IMR-90 (cell line): ENCODE measurements at regions not wholly inside any gene's neighbourhood (a gene's known extent, or its start where the extent isn't known, plus 50 kb on each side); places are given as distances from the start of the nearest gene placed in this dataset.

ENCODE experiments used
- ATAC-seq: fragments of 200-7000 bp; cut with Tn5 transposase; 2 replicates; pipeline ENCODE4 v1.9.1; 2020; ENCODE audit warnings: low read depth, mild to moderate bottlenecking, moderate library complexity
- BruUV-seq: library from RNA; stranded (reverse); fragments of 400-500 nt; replicated peaks from 2 replicates; lab custom pipeline; 2021; lab: Mats Ljungman, UMichigan
- CTCF ChIA-PET: fragments of 300-600 bp; formaldehyde crosslinking; extraction: SDS; loops from one replicate; lab custom pipeline; 2021; ENCODE audit warnings: antibody characterized with exemption; lab: Yijun Ruan, JAX
- POLR2A ChIA-PET: fragments of 300-600 bp; sonication (Branson Sonifier 250); formaldehyde crosslinking; loops from one replicate; lab custom pipeline; 2022; ENCODE audit warnings: antibody characterized with exemption; ENCODE audit not compliant: unreplicated experiment; lab: Charles Lee
- DNase-seq: peaks from one replicate; pipeline ENCODE4 v3.0.0; 2013
- H2AFZ ChIP-seq: replicated peaks from 2 replicates; pipeline ENCODE3; 2013; ENCODE audit warnings: low read length, mild to moderate bottlenecking; ENCODE audit not compliant: poor library complexity
- H2AK5ac ChIP-seq: 2 replicates; pipeline ENCODE4 v1.6.1; 2013; ENCODE audit warnings: low read depth, low read length, inconsistent platforms
- H2AK9ac ChIP-seq: replicated peaks from 2 replicates; pipeline ENCODE3; 2013; ENCODE audit warnings: mild to moderate bottlenecking, low read depth, low read length, moderate library complexity; ENCODE audit not compliant: poor library complexity
- H2BK120ac ChIP-seq: 2 replicates; pipeline ENCODE4 v1.6.1; 2013; ENCODE audit warnings: low read depth, low read length, inconsistent platforms
- H2BK15ac ChIP-seq: 3 replicates; pipeline ENCODE4 v1.6.1; 2013; ENCODE audit warnings: low read depth, low read length, inconsistent platforms
- H2BK20ac ChIP-seq: 2 replicates; pipeline ENCODE4 v1.6.1; 2013; ENCODE audit warnings: low read depth, mild to moderate bottlenecking, inconsistent platforms, low read length, moderate library complexity
- H2BK5ac ChIP-seq: 2 replicates; pipeline ENCODE4 v1.6.1; 2013; ENCODE audit warnings: mild to moderate bottlenecking, low read depth, low read length, inconsistent platforms; ENCODE audit not compliant: poor library complexity, severe bottlenecking
- H3K14ac ChIP-seq: replicated peaks from 2 replicates; pipeline ENCODE4 v1.6.1; 2013; ENCODE audit warnings: low read depth, low read length, inconsistent platforms
- H3K18ac ChIP-seq: 2 replicates; pipeline ENCODE4 v1.6.1; 2013; ENCODE audit warnings: low read depth, low read length, control low read depth
- H3K23ac ChIP-seq: 2 replicates; pipeline ENCODE4 v1.6.1; 2013; ENCODE audit warnings: low read depth, low read length, inconsistent platforms
- H3K27ac ChIP-seq: 2 replicates; pipeline ENCODE4 v1.5.1; 2013; ENCODE audit warnings: mild to moderate bottlenecking, control low read depth, low read length; ENCODE audit not compliant: insufficient read depth
- H3K27me3 ChIP-seq: 2 replicates; pipeline ENCODE4 v1.6.1; 2013; ENCODE audit warnings: low read length; ENCODE audit not compliant: control insufficient read depth, insufficient read depth
- H3K36me3 ChIP-seq: 2 replicates; pipeline ENCODE4 v1.6.1; 2013; ENCODE audit warnings: low read length, mixed read lengths; ENCODE audit not compliant: control insufficient read depth, insufficient read depth
- H3K4ac ChIP-seq: 2 replicates; pipeline ENCODE4 v1.6.1; 2013; ENCODE audit warnings: low read depth, low read length, inconsistent platforms
- H3K4me1 ChIP-seq: 2 replicates; pipeline ENCODE4 v1.6.1; 2013; ENCODE audit warnings: low read length, mixed read lengths; ENCODE audit not compliant: control insufficient read depth, insufficient read depth
- H3K4me2 ChIP-seq: 2 replicates; pipeline ENCODE4 v1.6.1; 2013; ENCODE audit warnings: low read depth, mild to moderate bottlenecking, control low read depth, low read length, moderate library complexity
- H3K4me3 ChIP-seq: 2 replicates; pipeline ENCODE4 v1.5.1; 2013; ENCODE audit warnings: low read depth, mild to moderate bottlenecking, control low read depth, low read length, moderate library complexity; ENCODE audit not compliant: insufficient read depth
- H3K56ac ChIP-seq: 2 replicates; pipeline ENCODE4 v1.6.1; 2013; ENCODE audit warnings: low read length, inconsistent platforms; ENCODE audit not compliant: insufficient read depth; ENCODE audit errors: extremely low read depth
- H3K79me1 ChIP-seq, 2 experiments: 2 replicates each; pipeline ENCODE4 v1.6.1; 2013; ENCODE audit warnings: low read length in 2 of 2, inconsistent platforms in 1 of 2, low read depth in 1 of 2
- H3K9ac ChIP-seq: 2 replicates; pipeline ENCODE4 v1.6.1; 2013; ENCODE audit warnings: low read depth, low read length, control low read depth
- H3K9me1 ChIP-seq: 2 replicates; pipeline ENCODE4 v1.6.1; 2013; ENCODE audit warnings: low read length, inconsistent platforms; ENCODE audit not compliant: insufficient read depth
- H3K9me3 ChIP-seq: 2 replicates; pipeline ENCODE4 v1.6.1; 2013; ENCODE audit warnings: low read length; ENCODE audit not compliant: control insufficient read depth, insufficient read depth
- H4K20me1 ChIP-seq: 2 replicates; pipeline ENCODE4 v1.6.1; 2013; ENCODE audit warnings: low read length, inconsistent platforms; ENCODE audit not compliant: insufficient read depth
- H4K5ac ChIP-seq: 2 replicates; pipeline ENCODE4 v1.6.1; 2013; ENCODE audit warnings: mild to moderate bottlenecking, low read depth, low read length, control low read depth
- H4K8ac ChIP-seq, 2 experiments: 2 replicates each; pipeline ENCODE4 v1.6.1; 2013; ENCODE audit warnings: low read depth in 2 of 2, low read length in 2 of 2, control low read depth in 1 of 2, inconsistent platforms in 1 of 2
- H4K91ac ChIP-seq: 2 replicates; pipeline ENCODE4 v1.6.1; 2013; ENCODE audit warnings: low read depth, low read length, inconsistent platforms; ENCODE audit not compliant: insufficient read depth
- MAFK ChIP-seq: IDR thresholded peaks from 2 replicates; pipeline ENCODE4 v1.6.1; 2012; ENCODE audit warnings: low read depth, low read length, improper control_type of control experiment
- WGBS, 2 experiments: methylation state at CpG; one replicate each; pipeline versions ENCODE4 v1.1.5 to v1.1.7; 2013; ENCODE audit warnings: missing lambda C conversion rate in 2 of 2; ENCODE audit not compliant: insufficient read length in 1 of 2; ENCODE audit errors: extremely low coverage in 2 of 2; 5-methylcytosine and 5-hydroxymethylcytosine counted together
- dilution Hi-C: fragments of 300-500 bp; cut with HindIII; formaldehyde crosslinking; loops from one replicate; pipeline ENCODE4 v1.14.3; 2018; ENCODE audit warnings: low sequenced_read_pairs; ENCODE audit not compliant: unreplicated experiment
- in situ Hi-C: fragments of 300-500 bp; cut with MboI; formaldehyde crosslinking; loops from 3 replicates; pipeline ENCODE4 v1.14.3; 2019; ENCODE audit warnings: low sequenced_read_pairs, inconsistent platforms, mixed read lengths
- intact Hi-C: fragments of 100-400 bp; cut with micrococcal nuclease; formaldehyde crosslinking; loops from 2 replicates; pipeline ENCODE4 v1.10.0; 2022

DNA sequence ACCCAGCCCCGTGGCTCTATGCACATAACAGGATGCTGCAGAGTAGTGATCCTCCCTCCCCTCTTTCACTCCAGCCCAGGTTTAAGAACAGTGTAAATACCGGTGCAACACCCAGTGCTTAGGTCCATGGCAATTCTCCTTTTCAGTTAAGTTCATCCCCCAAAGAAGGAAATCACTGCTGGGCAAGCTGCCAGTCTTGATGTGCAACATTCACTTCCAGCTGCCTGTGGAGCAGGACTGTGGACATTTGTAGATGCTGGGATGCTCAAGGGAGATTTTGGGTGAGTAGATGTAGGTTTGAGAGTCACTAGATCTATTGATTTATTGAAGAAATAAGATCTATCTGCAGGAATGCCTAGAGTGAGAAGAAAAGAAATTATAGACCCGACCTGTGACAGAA lies 294.3 kb upstream of the KIAA1217 start:
- TF ChIP-seq MAFK: no peak
- no TSS peak for BruUV-seq
- ATAC-seq (no peak), DNase-seq (no peak)
- no peak overlapping the region for H3K56ac ChIP-seq
- H2AK5ac ChIP-seq: no peak overlapping the region
- H3K27ac ChIP-seq: no peak overlapping the region
- no peaks in the 10 kb centered on the region for H3K79me1 ChIP-seq
- no peak overlapping the region for H3K4me2 ChIP-seq
- H2BK120ac ChIP-seq: no peak overlapping the region
- POLR2A ChIA-PET: no interaction called here
- peaks cover 26% of the 10 kb centered on the region for H3K9me3 ChIP-seq
- no peak overlapping the region for H4K8ac ChIP-seq
- no peaks in the 10 kb centered on the region for H3K36me3 ChIP-seq
- no peak overlapping the region for H3K14ac ChIP-seq
- no peak overlapping the region for H2BK15ac ChIP-seq
- CTCF ChIA-PET: no interaction called here
- H3K4ac ChIP-seq: no peak overlapping the region
- H3K23ac ChIP-seq: no peak overlapping the region
- H2BK20ac ChIP-seq: no peak overlapping the region
- H3K9me1 ChIP-seq: no peaks in the 10 kb centered on the region
- H3K9ac ChIP-seq: no peak overlapping the region
- H3K27me3 ChIP-seq: no peaks in the 10 kb centered on the region
- H4K91ac ChIP-seq: no peak overlapping the region
- in situ Hi-C loops (no loop called here), intact Hi-C loops (no loop called here), dilution Hi-C loops (no loop called here)
- H2BK5ac ChIP-seq: no peak overlapping the region
- no peak overlapping the region for H3K4me3 ChIP-seq
- H3K18ac ChIP-seq: no peak overlapping the region
- WGBS, 2 experiments: 30% methylated on average over 2 of the region's 3 CpGs; no CpG with 5 or more reads in 1 of the 2 experiments
- no peaks in the 10 kb centered on the region for H4K20me1 ChIP-seq
- H2AFZ ChIP-seq: no peak overlapping the region
- no peak overlapping the region for H4K5ac ChIP-seq
- no peaks in the 10 kb centered on the region for H3K4me1 ChIP-seq
- no peak overlapping the region for H2AK9ac ChIP-seq
